ENCODE measurements at regions not wholly inside any gene's neighbourhood (a gene's known extent, or its start where the extent isn't known, plus 50 kb on each side); places are given as distances from the start of the nearest gene placed in this dataset.

- in situ Hi-C loops (cut with HindIII; ENCODE audit: low sequenced_read_pairs) = no loop called here
- DNase-seq (ENCODE audit: low read depth, low spot score) = peak; percentile 99
- no peak overlapping the region for H3K4me3 ChIP-seq (ENCODE audit: low read depth, low read length)
- no peak for TF ChIP-seq CTCF (IDR thresholded peaks at IDR 0.05; ENCODE audit: low read depth, low read length)
Observed at GRCh38 chr2:120559401-120559800, 176.3 kb upstream of the GLI2 start.

DNA sequence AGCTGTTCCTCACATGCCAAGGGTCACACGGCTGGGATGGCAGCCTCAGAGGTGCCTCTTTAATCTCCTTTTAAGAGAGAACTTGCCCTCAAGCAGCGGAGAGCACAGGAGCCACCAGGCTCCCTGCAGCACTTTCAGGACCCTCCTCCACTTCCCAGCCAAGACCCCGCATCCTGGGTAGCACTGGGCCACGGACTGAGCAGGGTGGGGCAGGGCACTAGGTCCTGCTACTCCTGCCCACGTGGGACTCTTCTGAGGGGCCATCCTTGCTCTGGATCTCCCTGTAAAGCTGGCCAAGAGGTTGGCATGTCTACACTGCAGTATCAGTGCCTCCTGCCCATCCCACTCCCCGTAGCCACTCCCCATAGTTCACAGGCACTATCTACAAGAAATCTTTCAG, 175.3 kb upstream of the GLI2 start:
- in situ Hi-C loops (cut with HindIII; ENCODE audit: low sequenced_read_pairs) = no loop called here
- no peak overlapping the region for H3K4me3 ChIP-seq (ENCODE audit: low read depth, low read length)
- TF ChIP-seq CTCF (IDR thresholded peaks at IDR 0.05; ENCODE audit: low read depth, low read length) = no peak
- DNase-seq (ENCODE audit: low read depth, low spot score) = no peak

DNA sequence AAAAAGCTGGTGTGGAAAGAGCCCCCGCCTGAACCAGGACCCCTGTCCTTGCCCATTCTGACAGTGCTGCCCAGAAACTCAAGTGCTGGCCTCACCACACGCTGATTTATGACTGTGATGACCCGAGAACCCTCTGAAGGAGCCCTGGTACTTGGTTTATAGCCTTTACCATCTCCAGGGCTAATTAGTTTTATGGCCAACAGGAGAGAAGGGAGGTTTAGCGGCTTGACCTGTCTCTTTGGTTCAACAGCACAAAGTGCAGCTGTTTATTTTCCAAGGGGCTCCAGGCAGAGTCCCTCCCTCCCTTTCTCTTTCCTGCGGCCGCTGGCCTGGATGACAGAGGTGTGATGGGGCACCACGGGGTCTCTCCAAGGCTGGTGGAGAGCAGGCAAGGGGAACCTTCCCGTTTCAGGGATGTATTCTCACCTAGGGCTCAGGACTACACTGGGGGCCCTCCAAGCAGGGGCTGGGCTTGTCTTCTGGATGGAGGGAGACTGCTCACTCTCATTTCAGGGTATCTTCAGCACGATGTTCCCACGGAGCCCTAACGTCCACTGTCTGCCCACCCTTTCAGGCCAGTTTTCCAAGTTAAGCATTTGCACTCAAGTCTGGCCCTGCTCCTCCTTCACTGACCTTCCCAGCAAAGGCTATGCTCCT, 174.2 kb upstream of the GLI2 start:
- H3K4me3 ChIP-seq (ENCODE audit: low read depth, low read length) = no peak overlapping the region
- no peak for DNase-seq (ENCODE audit: low read depth, low spot score)
- TF ChIP-seq CTCF (IDR thresholded peaks at IDR 0.05; ENCODE audit: low read depth, low read length) = no peak
- in situ Hi-C loops (cut with HindIII; ENCODE audit: low sequenced_read_pairs) = no loop called here

- DNase-seq (ENCODE audit: low read depth, low spot score) = no peak
- H3K4me3 ChIP-seq (ENCODE audit: low read depth, low read length) = no peak overlapping the region
- in situ Hi-C loops (cut with HindIII; ENCODE audit: low sequenced_read_pairs) = no loop called here
- no peak for TF ChIP-seq CTCF (IDR thresholded peaks at IDR 0.05; ENCODE audit: low read depth, low read length)
Observed at GRCh38 chr2:120562218-120563005, 173.3 kb upstream of the GLI2 start.

DNA sequence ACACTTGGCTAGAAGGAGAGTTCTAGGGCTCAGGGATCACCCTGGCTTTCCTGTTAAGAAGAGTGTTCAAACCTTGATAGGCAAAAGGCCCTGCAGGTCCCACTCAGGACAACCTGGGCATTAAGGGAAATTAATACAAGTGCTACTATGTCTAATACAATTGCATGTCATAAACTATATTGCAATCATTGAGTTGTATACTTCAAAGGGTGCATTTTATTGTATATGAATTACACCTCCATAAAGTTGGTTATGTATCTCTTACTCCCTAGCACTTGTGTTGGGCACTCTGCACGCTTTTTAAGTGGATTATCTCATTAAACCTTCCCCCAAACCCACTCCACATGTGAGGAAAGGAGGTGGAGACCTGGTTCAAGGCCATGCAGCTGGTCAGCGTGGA, 172.1 kb upstream of the GLI2 start:
- TF ChIP-seq CTCF (IDR thresholded peaks at IDR 0.05; ENCODE audit: low read depth, low read length) = no peak
- in situ Hi-C loops (cut with HindIII; ENCODE audit: low sequenced_read_pairs) = no loop called here
- H3K4me3 ChIP-seq (ENCODE audit: low read depth, low read length) = no peak overlapping the region
- no peak for DNase-seq (ENCODE audit: low read depth, low spot score)

GRCh38 chr2:120564213-120565094, 171.2 kb upstream of the GLI2 start:
- no peak for DNase-seq (ENCODE audit: low read depth, low spot score)
- no peak overlapping the region for H3K4me3 ChIP-seq (ENCODE audit: low read depth, low read length)
- TF ChIP-seq CTCF (IDR thresholded peaks at IDR 0.05; ENCODE audit: low read depth, low read length) = no peak
- in situ Hi-C loops (cut with HindIII; ENCODE audit: low sequenced_read_pairs) = no loop called here

Data from astrocyte of the spinal cord (primary cell).